Caco-2 (cell line): ENCODE measurements at regions not wholly inside any gene's neighbourhood (a gene's known extent, or its start where the extent isn't known, plus 50 kb on each side); places are given as distances from the start of the nearest gene placed in this dataset.

ENCODE experiments used
- BruUV-seq: library from RNA; stranded (reverse); fragments of 400-500 nt; replicated peaks from 2 replicates; lab custom pipeline; 2021; lab: Mats Ljungman, UMichigan
- CTCF ChIA-PET: fragments of 300-600 bp; sonication (Branson Sonifier 250); formaldehyde crosslinking; loops from one replicate; lab custom pipeline; 2022; ENCODE audit warnings: antibody characterized with exemption; lab: Charles Lee
- POLR2A ChIA-PET: fragments of 300-600 bp; sonication (Branson Sonifier 250); formaldehyde crosslinking; loops from one replicate; lab custom pipeline; 2022; ENCODE audit warnings: antibody characterized with exemption; lab: Charles Lee
- DNase-seq, 2 experiments: peaks; one replicate each; pipeline versions ENCODE4 v3.0.0 to v3.0.0-alpha.2; 2020 to 2022
- H3K27me3 ChIP-seq: replicated peaks from 2 replicates; pipeline ENCODE4 v1.6.0; 2011; ENCODE audit warnings: low read length; ENCODE audit not compliant: control insufficient read depth, insufficient read depth
- H3K36me3 ChIP-seq: 2 replicates; pipeline ENCODE4 v1.5.1; 2011; ENCODE audit warnings: low read length; ENCODE audit not compliant: control insufficient read depth, insufficient read depth
- H3K4me1 ChIP-seq: fragments of 250-450 bp; sonication (Bioruptor Pico); 2 replicates; pipeline ENCODE4 v1.5.1; 2020; ENCODE audit warnings: mild to moderate bottlenecking
- H3K4me3 ChIP-seq: 2 replicates; pipeline ENCODE4 v1.5.1; 2011; ENCODE audit warnings: low read depth, mild to moderate bottlenecking, control low read depth, low read length
- H3K9me3 ChIP-seq: fragments of 250-450 bp; sonication (Bioruptor Pico); 2 replicates; pipeline ENCODE4 v1.5.1; 2020; ENCODE audit warnings: mild to moderate bottlenecking, moderate library complexity
- H3K27ac Mint-ChIP-seq: one replicate; pipeline ENCODE4 v1.8.0; 2022; ENCODE audit warnings: mixed read lengths; ENCODE audit not compliant: unreplicated experiment
- H3K27me3 Mint-ChIP-seq: one replicate; pipeline ENCODE4 v1.8.0; 2022; ENCODE audit warnings: mixed read lengths; ENCODE audit not compliant: insufficient read depth, unreplicated experiment
- H3K36me3 Mint-ChIP-seq: one replicate; pipeline ENCODE4 v1.8.0; 2022; ENCODE audit warnings: mild to moderate bottlenecking, mixed read lengths; ENCODE audit not compliant: insufficient read depth, unreplicated experiment
- H3K4me1 Mint-ChIP-seq: one replicate; pipeline ENCODE4 v1.8.0; 2022; ENCODE audit warnings: low read depth, mixed read lengths; ENCODE audit not compliant: unreplicated experiment
- H3K4me3 Mint-ChIP-seq: one replicate; pipeline ENCODE4 v1.8.0; 2022; ENCODE audit warnings: mild to moderate bottlenecking, moderate library complexity, mixed read lengths; ENCODE audit not compliant: unreplicated experiment
- H3K9me3 Mint-ChIP-seq: one replicate; pipeline ENCODE4 v1.8.0; 2022; ENCODE audit warnings: mixed read lengths; ENCODE audit not compliant: unreplicated experiment
- CTCF ChIP-seq, 2 experiments: fragments of 200-600 bp in 1 of 2; IDR thresholded peaks; 1 replicate in 1 of 2; 2 replicates in 1 of 2; pipeline versions ENCODE4 v1.5.1 to v1.8.0; 2011 to 2022; ENCODE audit warnings: antibody characterized with exemption in 1 of 2, control low read depth in 1 of 2, inconsistent platforms in 1 of 2, low read depth in 1 of 2, low read length in 1 of 2, mild to moderate bottlenecking in 1 of 2, moderate library complexity in 1 of 2; ENCODE audit not compliant: insufficient read depth in 1 of 2, severe bottlenecking in 1 of 2, unreplicated experiment in 1 of 2
- intact Hi-C: fragments of 100-400 bp; cut with micrococcal nuclease; formaldehyde crosslinking; loops from one replicate; pipeline ENCODE4 v1.10.0; 2022; ENCODE audit not compliant: unreplicated experiment

- H3K36me3 ChIP-seq = no peaks in the 10 kb centered on the region
- no peak overlapping the region for H3K27ac Mint-ChIP-seq
- intact Hi-C loops = no loop called here
- H3K4me3 Mint-ChIP-seq = no peak overlapping the region
- no peak for TF ChIP-seq CTCF (IDR thresholded peaks at IDR 0.05; ENCODE audit: insufficient read depth in 1 of 2, low read depth in 1 of 2, low read length in 1 of 2, severe bottlenecking in 1 of 2, unreplicated experiment in 1 of 2)
- H3K4me1 ChIP-seq = no peaks in the 10 kb centered on the region
- no TSS peak for BruUV-seq
- no peak overlapping the region for H3K4me3 ChIP-seq
- no peak for DNase-seq
- ChIA-PET CTCF (no interaction called here), POLR2A (no interaction called here)
- H3K27me3 Mint-ChIP-seq = peaks cover 18% of the 10 kb centered on the region
- no peaks in the 10 kb centered on the region for H3K27me3 ChIP-seq
- H3K9me3 Mint-ChIP-seq = no peaks in the 10 kb centered on the region
- no peaks in the 10 kb centered on the region for H3K4me1 Mint-ChIP-seq
- H3K36me3 Mint-ChIP-seq = no peaks in the 10 kb centered on the region
- H3K9me3 ChIP-seq = no peaks in the 10 kb centered on the region
Observed at GRCh38 chr7:33784000-33784399, 121.3 kb upstream of the BMPER start.

- no TSS peak for BruUV-seq
- Histone ChIP-seq H3K4me1 (no peaks in the 10 kb centered on the region), H3K36me3 (no peaks in the 10 kb centered on the region), H3K27me3 (no peaks in the 10 kb centered on the region), H3K4me3 (no peak overlapping the region), H3K9me3 (no peaks in the 10 kb centered on the region)
- no peak for TF ChIP-seq CTCF (IDR thresholded peaks at IDR 0.05; ENCODE audit: insufficient read depth in 1 of 2, low read depth in 1 of 2, low read length in 1 of 2, severe bottlenecking in 1 of 2, unreplicated experiment in 1 of 2)
- peaks cover 14% of the 10 kb centered on the region for H3K27me3 Mint-ChIP-seq
- H3K27ac Mint-ChIP-seq = no peak overlapping the region
- no peak overlapping the region for H3K4me3 Mint-ChIP-seq
- CTCF ChIA-PET = no interaction called here
- no peak for DNase-seq
- no peaks in the 10 kb centered on the region for H3K36me3 Mint-ChIP-seq
- no peaks in the 10 kb centered on the region for H3K9me3 Mint-ChIP-seq
- POLR2A ChIA-PET = no interaction called here
- intact Hi-C loops = no loop called here
- H3K4me1 Mint-ChIP-seq = no peaks in the 10 kb centered on the region
Observed at GRCh38 chr7:33788531-33788930, 116.8 kb upstream of the BMPER start.

GRCh38 chr7:33789871-33790630 lies 115.3 kb upstream of the BMPER start:
- Mint-ChIP-seq H3K4me3 (no peak overlapping the region), H3K4me1 (no peaks in the 10 kb centered on the region), H3K27ac (no peak overlapping the region), H3K36me3 (no peaks in the 10 kb centered on the region), H3K27me3 (peaks cover 12% of the 10 kb centered on the region), H3K9me3 (no peaks in the 10 kb centered on the region)
- Histone ChIP-seq H3K9me3 (no peaks in the 10 kb centered on the region), H3K36me3 (no peaks in the 10 kb centered on the region), H3K27me3 (no peaks in the 10 kb centered on the region), H3K4me1 (no peaks in the 10 kb centered on the region), H3K4me3 (no peak overlapping the region)
- no peak for TF ChIP-seq CTCF (IDR thresholded peaks at IDR 0.05; ENCODE audit: insufficient read depth in 1 of 2, low read depth in 1 of 2, low read length in 1 of 2, severe bottlenecking in 1 of 2, unreplicated experiment in 1 of 2)
- intact Hi-C loops = no loop called here
- no peak for DNase-seq
- ChIA-PET POLR2A (no interaction called here), CTCF (no interaction called here)
- BruUV-seq = no TSS peak
